GM23248 (cell line): ENCODE measurements at regions not wholly inside any gene's neighbourhood (a gene's known extent, or its start where the extent isn't known, plus 50 kb on each side); places are given as distances from the start of the nearest gene placed in this dataset.

Source experiments
- EZH2 ChIP-seq: fragments of 200-600 bp; sonication (generic); IDR thresholded peaks from 2 replicates; pipeline ENCODE4 v1.6.1; 2018; ENCODE audit warnings: antibody characterized with exemption, mild to moderate bottlenecking; ENCODE audit not compliant: insufficient read depth, poor library complexity, severe bottlenecking
- EZH2phosphoT487 ChIP-seq: fragments of 200-600 bp; sonication (generic); IDR thresholded peaks from 2 replicates; pipeline ENCODE4 v1.6.1; 2018; ENCODE audit warnings: antibody characterized with exemption, moderate library complexity, mild to moderate bottlenecking, low read depth; ENCODE audit not compliant: insufficient read depth

GRCh38 chr15:31251165-31251564, 75.5 kb upstream of the KLF13 start:
- TF ChIP-seq EZH2 (no peak), EZH2phosphoT487 (no peak)
